ENCODE measurements at regions not wholly inside any gene's neighbourhood (a gene's known extent, or its start where the extent isn't known, plus 50 kb on each side); places are given as distances from the start of the nearest gene placed in this dataset.
A peak's percentile ranks its signal among the peaks of the same experiment; 100 is the strongest.

- Histone ChIP-seq H3K9me3 (ENCODE audit: insufficient read depth in 2 of 2, low read depth in 1 of 2, low read length in 1 of 2) (no peaks in the 10 kb centered on the region; a peak in 1 of 4 replicates), H3K4me3 (ENCODE audit: extremely low read depth in 1 of 4, insufficient read depth in 2 of 4, low read depth in 3 of 4, low read length in 4 of 4) (peak overlapping the region in 2 of 4 experiments; percentile 54 to 69; a peak in 3 of 8 replicates), H3K27me3 (replicated peaks in 1 of 4; ENCODE audit: control insufficient read depth in 3 of 4, extremely low read depth in 1 of 4, insufficient read depth in 3 of 4, low read length in 3 of 4) (no peaks in the 10 kb centered on the region; a peak in 2 of 7 replicates), H3K4me1 (replicated peaks in 1 of 4; ENCODE audit: control insufficient read depth in 3 of 4, insufficient read depth in 4 of 4, low read length in 3 of 4) (no peaks in the 10 kb centered on the region), H2BK15ac (ENCODE audit: low read length) (no peak overlapping the region), H3K56ac (replicated peaks; ENCODE audit: insufficient read length, low read depth, low read length) (no peak overlapping the region), H3K36me3 (ENCODE audit: control insufficient read depth in 2 of 4, insufficient read depth in 4 of 4, low read length in 3 of 4) (no peaks in the 10 kb centered on the region; a peak in 2 of 8 replicates), H3K79me1 (ENCODE audit: low read depth, low read length) (no peaks in the 10 kb centered on the region), H3K23ac (ENCODE audit: insufficient read length) (no peak overlapping the region), H2BK120ac (replicated peaks; ENCODE audit: low read depth, low read length) (no peak overlapping the region), H4K91ac (replicated peaks; ENCODE audit: insufficient read length, low read length) (no peak overlapping the region), H2AK5ac (ENCODE audit: low read depth, low read length) (no peak overlapping the region), H4K8ac (ENCODE audit: extremely low read depth, insufficient read depth, low read length) (no peak overlapping the region), H3K23me2 (ENCODE audit: low read depth, low read length) (no peaks in the 10 kb centered on the region), H3K4ac (replicated peaks; ENCODE audit: insufficient read length, low read depth, low read length) (no peak overlapping the region), H3K14ac (ENCODE audit: insufficient read length) (no peak overlapping the region), H2BK12ac (ENCODE audit: low read depth, low read length) (no peak overlapping the region), H3K18ac (ENCODE audit: extremely low read depth, low read length) (no peak overlapping the region), H2BK5ac (ENCODE audit: low read depth, low read length) (no peak overlapping the region), H2BK20ac (ENCODE audit: low read length) (no peak overlapping the region), H4K5ac (ENCODE audit: insufficient read length, low read depth, low read length) (no peak overlapping the region), H2AFZ (ENCODE audit: low read length) (no peak overlapping the region), H3K27ac (ENCODE audit: low read depth, low read length) (no peak overlapping the region), H3K4me2 (ENCODE audit: insufficient read depth in 1 of 2, low read depth in 2 of 2, low read length in 2 of 2) (peak overlapping the region in 1 of 2 experiments; percentile 70; a peak in 2 of 4 replicates), H3K9ac (replicated peaks in 1 of 4; ENCODE audit: extremely low read depth in 1 of 4, low read depth in 3 of 4, low read length in 3 of 4) (no peak overlapping the region), H4K20me1 (replicated peaks in 1 of 2; ENCODE audit: control insufficient read depth in 1 of 2, insufficient read depth in 2 of 2, low read length in 2 of 2) (no peaks in the 10 kb centered on the region), H3K79me2 (ENCODE audit: control insufficient read depth in 1 of 2, insufficient read depth in 2 of 2, low read length in 2 of 2) (peaks cover 0 to 14% of the 10 kb centered on the region in 2 experiments; a peak in 2 of 4 replicates)
- 88% methylated on average over 5 of the region's 5 CpGs; no CpG with 5 or more reads in 1 of the 2 experiments for WGBS, 2 experiments (ENCODE audit: extremely low coverage in 1 of 2, insufficient coverage in 1 of 2, insufficient read length in 1 of 2, insufficient replicate concordance in 2 of 2, low coverage in 1 of 2, low lambda C conversion rate in 2 of 2, missing lambda C conversion rate in 1 of 2)
- POLR2A ChIA-PET (ENCODE audit: partially characterized antibody), result no interaction called here
- CTCF ChIA-PET (ENCODE audit: partially characterized antibody), result no interaction called here
- FAIRE-seq (no peak), DNase-seq (ENCODE audit: low read depth in 1 of 2, low spot score in 2 of 2) (no peak)
- TF ChIP-seq SIN3A (conservative IDR thresholded peaks at IDR 0.05 in 1 of 2, IDR thresholded peaks at IDR 0.05 in 1 of 2; ENCODE audit: low read depth in 1 of 2, low read length in 2 of 2) (no peak), CREB1 (IDR thresholded peaks at IDR 0.05) (no peak), SIRT6 (IDR thresholded peaks at IDR 0.05; ENCODE audit: low read length) (no peak), ATF3 (IDR thresholded peaks at IDR 0.05; ENCODE audit: insufficient read depth, low read depth, low read length) (no peak), TBP (IDR thresholded peaks at IDR 0.05; ENCODE audit: low read depth, low read length) (no peak), RFX5 (IDR thresholded peaks at IDR 0.05; ENCODE audit: borderline replicate concordance, low read depth, low read length) (no peak), E2F6 (IDR thresholded peaks at IDR 0.05) (no peak), MAX (IDR thresholded peaks at IDR 0.05) (no peak), YY1 (IDR thresholded peaks at IDR 0.05; ENCODE audit: low read depth, low read length) (no peak), POLR2A (IDR thresholded peaks at IDR 0.05; ENCODE audit: control extremely low read depth in 1 of 2, low read depth in 2 of 2, low read length in 2 of 2) (no peak), CTCF (IDR thresholded peaks at IDR 0.05; ENCODE audit: control extremely low read depth in 1 of 3, insufficient read depth in 1 of 3, low read depth in 1 of 3, low read length in 3 of 3) (no peak)
These were observed 587.9 kb downstream of the MTRR start for GRCh38 chr5:8456846-8457186.

Data from H1 (cell line).